NCI-H748 (cell line): ENCODE measurements at regions not wholly inside any gene's neighbourhood (a gene's known extent, or its start where the extent isn't known, plus 50 kb on each side); places are given as distances from the start of the nearest gene placed in this dataset.
"Not testable (repeated sequence)": the region's sequence is repeated elsewhere in the genome, so short reads cannot be mapped to it uniquely, and the experiment has no call there.

ENCODE experiments used
- DNase-seq: peaks from one replicate; lab custom pipeline; 2025; ENCODE audit not compliant: unreplicated experiment; lab: John Stamatoyannopoulos, UW

DNA sequence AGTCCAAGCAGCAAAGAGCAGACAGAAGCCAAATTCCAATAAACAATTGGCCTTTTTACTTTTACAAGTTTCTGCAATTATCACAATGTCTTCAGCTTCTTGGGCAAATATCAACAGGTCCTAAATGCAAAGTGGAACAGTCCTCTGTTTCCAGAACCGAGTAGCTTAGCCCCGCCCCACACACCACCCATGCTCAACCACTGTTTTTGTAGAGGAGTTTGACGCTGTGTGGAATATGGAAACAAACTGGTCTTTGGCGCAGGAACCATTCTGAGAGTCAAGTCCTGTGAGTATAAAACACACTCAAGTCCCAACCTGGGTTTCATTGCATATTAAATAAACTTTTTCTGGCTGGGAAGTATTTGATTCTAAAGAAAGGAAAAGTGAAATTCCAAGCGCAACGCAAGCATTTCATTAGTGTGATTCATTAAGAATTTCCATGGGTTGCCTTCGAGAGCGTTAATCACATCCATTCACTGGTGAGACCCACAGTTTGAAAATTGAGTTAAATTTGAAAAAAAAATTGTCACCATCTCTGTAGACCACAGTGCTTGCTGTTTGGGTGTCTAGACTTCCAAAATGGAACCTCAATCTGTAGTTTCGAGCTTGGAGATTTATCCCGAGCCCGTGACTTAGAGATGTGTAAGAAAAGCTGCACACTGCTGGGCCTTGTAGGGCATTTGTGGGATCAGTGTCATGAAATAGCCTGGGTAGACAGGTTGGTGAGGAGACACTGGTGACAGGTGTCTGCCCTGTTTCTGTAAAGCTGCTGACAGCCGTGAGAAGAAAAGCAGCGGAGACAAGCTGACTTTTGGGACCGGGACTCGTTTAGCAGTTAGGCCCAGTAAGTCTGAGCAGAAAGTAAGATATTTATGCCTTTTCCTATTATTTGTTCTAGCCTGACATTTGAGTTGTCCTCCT, 96.1 kb downstream of the DAD1 start:
- no peak for DNase-seq

DNA sequence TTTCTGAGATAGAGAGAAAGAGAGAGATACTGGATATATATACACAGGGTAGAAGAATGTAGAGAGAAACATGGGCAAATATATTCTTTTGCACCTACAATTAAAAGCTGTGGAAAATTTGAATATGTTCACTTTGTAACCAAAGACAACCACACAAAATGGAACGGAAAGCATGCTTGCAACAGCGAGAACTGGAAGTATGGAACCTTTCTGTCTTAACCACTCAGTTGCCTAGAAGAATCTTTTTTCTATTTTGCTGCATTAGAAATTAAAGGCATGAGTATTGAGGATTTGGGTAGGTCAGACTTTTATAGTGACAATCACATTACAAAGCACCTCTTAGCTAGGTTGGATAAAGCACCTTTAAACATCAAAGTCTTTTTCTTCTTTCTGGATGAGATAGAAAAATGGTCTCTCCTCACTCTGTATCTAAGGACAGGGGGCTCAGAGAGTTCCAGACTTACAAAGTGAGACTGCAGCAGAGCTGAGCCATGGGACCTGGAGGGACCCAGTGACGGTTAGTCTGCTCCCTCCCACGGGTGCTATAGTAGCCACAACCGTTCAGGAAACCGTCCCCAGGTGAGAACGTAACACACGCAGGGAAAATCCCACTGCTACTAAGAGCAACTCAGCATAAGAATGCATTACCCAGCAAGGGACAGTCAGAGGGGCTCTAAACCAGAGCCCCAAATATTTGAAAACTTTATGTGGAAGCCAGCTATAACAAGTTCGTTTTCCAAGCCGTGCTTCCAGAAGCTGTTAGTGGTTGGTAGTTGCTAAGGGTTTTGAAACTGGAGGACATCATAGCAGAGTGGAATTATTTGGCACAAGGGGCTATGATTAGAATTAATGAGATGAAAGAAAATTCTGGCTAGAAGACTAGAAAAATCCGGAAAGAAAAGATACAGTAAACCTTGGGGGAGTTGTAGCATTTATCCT, 97.1 kb downstream of the DAD1 start:
- no peak for DNase-seq

- not testable (repeated sequence) for DNase-seq
These were observed 98.0 kb downstream of the DAD1 start for GRCh38 chr14:22491053-22491452.

DNA sequence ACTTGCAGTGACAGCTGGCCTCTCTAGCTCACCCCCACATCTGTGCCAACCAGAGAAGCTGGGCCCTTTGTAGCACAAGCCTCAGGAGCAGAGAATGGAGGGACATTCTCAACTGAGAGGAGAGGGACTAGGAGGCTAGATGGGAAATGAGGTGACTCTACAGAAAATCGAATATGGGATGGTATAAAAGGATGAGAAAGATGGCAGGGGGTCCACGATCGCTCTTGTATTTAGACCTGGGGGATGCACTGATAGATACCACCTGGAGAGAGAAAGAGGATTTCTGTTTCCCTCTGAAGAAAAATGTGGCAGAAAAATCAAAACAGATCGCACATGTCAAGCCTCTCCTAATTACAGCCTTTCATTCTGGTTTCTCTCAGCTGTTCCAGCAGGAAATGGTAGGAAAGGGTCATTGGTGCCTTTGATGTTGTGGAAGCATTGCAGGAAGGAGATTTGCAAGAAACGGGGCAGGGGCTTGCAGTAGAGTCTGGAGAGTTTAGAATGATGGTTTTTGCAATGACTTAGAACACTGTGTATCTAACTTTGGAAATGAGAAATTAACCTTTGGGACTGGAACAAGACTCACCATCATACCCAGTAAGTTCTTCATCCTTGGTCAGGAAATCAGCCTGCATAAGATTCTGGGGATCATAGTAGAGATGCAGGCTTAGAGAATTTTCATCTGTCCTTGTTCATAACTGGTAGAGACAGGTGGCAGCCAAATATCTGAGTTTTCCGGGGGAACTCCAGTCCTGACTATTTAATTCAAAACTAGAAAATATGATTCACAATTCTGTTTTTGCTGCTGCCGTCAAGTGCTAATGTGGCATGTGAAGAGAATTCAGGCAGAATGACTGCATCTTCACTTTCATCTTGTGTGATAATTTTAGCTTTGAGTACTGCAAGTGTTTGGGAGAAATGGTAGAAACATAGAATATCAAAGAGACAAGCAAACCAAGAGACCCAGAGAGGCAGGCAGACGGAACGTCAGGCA, 98.8 kb downstream of the DAD1 start:
- DNase-seq, result no peak

DNA sequence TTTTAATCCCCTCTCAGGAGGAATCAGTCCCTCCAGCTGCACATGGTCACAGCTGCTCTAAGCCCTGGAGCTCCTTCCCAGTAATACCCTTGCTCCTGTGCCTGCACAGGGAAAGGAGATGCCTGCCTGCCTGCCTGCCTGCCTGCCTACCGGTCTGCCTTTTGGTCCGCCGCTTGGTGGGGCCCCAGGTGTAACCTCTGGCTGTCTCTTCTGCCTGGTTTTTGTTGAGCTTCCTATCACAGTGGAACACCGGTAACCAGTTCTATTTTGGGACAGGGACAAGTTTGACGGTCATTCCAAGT, 99.8 kb downstream of the DAD1 start:
- no peak for DNase-seq

DNA sequence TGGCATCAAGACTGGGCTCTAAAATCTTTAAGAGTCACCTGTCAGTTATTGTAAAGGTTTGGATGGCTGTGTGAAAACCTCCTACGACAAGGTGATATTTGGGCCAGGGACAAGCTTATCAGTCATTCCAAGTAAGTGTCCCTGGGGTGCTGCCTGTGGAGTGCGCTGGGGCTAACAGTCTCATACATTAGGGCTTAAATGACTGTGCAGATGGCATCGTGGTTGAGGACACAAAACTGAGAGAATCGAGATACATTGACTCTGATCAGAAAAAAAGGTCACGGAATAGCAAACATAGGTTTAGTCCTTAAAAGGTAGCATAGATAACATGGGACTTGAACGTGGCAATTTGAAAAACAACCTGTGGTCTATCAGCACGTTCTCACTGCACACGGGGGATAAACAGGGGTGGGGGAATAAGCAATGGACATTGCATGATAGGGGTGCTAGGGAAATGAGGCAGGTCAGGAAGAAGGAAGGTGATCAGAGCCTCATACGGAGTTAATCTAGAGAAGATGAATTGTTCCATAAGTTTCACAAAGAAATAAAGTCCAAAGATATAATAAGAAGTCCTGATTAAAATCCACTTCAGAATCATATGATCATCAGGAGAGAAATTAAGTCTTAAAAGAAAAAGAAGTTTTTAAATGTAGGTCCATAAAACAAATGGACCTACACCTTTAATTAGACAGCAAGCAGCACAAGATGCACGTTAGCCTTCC, 100.3 kb downstream of the DAD1 start:
- DNase-seq, result no peak

- DNase-seq, result no peak
These were observed 101.1 kb downstream of the DAD1 start for GRCh38 chr14:22487941-22488340.

DNA sequence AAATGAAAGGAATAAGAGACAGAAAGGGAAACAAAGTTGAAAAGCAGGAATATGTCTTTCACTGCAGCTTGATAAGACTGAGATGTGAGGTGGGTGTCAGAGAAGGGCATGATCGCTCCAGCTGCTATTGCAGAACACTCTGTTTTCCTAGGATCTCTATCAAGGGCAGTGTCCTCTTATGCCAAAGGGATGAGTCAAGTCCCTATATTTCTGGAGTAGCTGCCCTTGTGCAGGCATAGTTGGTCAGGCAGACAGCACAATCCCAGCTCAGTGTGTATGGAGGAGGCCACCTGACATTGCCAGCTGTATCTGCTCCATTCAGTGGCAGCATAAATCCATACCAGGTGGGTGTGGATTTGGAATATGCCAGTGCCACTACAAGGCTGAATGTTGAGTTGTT, 101.6 kb downstream of the DAD1 start:
- no peak for DNase-seq

- DNase-seq, result no peak
These were observed 102.3 kb downstream of the DAD1 start for GRCh38 chr14:22486675-22487074.

DNA sequence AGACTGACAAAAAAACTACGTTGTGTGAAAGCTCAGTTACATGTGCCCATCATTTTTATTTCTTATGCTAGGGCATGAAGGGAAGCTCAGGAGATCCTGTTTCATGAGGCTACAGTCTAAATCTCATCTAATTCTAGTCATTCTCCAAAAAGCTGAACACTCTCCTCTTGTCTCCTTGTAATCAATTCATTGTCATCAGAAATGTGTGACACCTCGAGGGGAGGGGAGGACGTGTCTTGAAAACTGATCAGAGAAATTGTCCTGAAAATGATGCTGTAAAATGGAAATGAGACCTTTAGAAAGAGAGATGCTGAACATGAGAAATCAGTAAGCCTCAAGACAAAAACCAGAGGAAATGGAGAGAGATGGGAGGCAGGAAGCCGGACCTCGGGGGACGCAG, 103.4 kb downstream of the DAD1 start:
- no peak for DNase-seq

DNA sequence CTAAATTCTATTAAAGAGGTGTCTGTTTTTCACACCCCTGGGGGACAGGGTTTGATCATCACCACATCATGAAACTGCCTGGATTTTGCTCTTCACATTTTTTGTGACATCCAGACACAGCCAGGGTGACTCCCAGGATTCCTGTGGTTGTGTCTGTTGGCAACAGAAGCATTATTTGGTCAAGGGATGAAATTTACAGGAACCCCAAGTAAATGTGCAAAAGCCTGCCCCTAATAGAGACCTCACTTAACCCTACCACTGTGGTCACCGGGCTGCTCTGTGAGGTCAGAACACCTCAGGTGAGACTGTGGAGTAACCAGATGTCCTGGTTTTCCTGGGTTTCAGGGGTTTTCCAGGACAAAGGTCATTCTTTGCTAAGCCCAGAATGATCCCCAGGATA, 103.8 kb downstream of the DAD1 start:
- DNase-seq, result no peak

- no peak for DNase-seq
These were observed 104.4 kb downstream of the DAD1 start for GRCh38 chr14:22484632-22485031.

- no peak for DNase-seq
These were observed 105.0 kb downstream of the DAD1 start for GRCh38 chr14:22483863-22484593.

GRCh38 chr14:22482782-22483553, 106.1 kb downstream of the DAD1 start:
- no peak for DNase-seq

GRCh38 chr14:22482085-22482694, 106.8 kb downstream of the DAD1 start:
- DNase-seq, result no peak

DNA sequence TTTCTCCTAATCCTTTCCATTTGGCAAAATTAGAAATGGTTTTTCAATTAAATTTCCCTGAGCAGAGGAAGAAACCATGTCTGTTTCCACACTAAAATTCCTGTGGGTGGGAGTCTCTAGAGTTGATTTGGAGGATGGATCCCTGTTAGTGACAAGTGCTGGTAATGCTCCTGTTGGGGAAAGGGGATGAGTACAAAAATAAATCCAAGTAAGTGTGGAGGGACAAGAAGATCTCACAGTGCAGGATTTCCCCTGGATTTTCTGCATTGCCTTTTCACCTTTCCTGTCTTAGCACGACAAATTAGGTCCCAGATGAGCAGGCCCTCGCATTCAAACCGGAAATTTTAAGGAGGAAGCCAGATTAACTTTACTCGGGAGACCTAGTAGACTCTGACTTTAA, 107.5 kb downstream of the DAD1 start:
- DNase-seq, result no peak

GRCh38 chr14:22479776-22480464, 109.1 kb downstream of the DAD1 start:
- no peak for DNase-seq

DNA sequence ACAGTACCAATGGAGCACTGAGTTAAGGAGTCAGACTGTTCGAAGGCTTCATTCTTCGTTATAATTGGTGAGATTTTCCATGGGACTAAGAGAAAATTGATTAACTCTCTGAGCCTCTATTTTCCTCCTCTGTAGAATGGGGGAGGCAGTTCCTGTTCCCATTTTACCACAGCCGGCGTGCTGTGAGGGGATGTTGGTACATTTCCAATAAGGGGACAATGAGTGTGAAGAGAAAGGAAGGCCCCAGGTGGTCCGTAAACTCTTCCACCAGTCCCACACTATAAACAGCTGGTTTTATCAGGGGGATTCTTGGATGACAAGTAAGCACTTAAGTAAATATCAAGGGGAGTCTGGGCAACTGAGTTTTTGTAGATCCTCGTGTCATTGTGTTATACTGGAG, 109.9 kb downstream of the DAD1 start:
- no peak for DNase-seq
